GM21390 (cell line): ENCODE measurements at regions not wholly inside any gene's neighbourhood (a gene's known extent, or its start where the extent isn't known, plus 50 kb on each side); places are given as distances from the start of the nearest gene placed in this dataset.

Source experiments
- ATAC-seq: cut with Tn5 transposase; IDR thresholded peaks from one replicate; pipeline ENCODE4 v1.9.1; 2021; ENCODE audit not compliant: unreplicated experiment

GRCh38 chr5:143569722-143570567, 166.5 kb upstream of the NR3C1 start:
- ATAC-seq = no peak

GRCh38 chr5:143569213-143569701, 165.8 kb upstream of the NR3C1 start:
- ATAC-seq = no peak

GRCh38 chr5:143567583-143568504, 164.4 kb upstream of the NR3C1 start:
- ATAC-seq = no peak

- no peak for ATAC-seq
Measured at GRCh38 chr5:143566139-143566538, 162.7 kb upstream of the NR3C1 start.

GRCh38 chr5:143564417-143564816, 160.9 kb upstream of the NR3C1 start:
- ATAC-seq = peak; percentile 98

- ATAC-seq = no peak
Measured at GRCh38 chr5:143562935-143563334, 159.4 kb upstream of the NR3C1 start.

GRCh38 chr5:143561219-143561618, 157.7 kb upstream of the NR3C1 start:
- ATAC-seq = no peak

- ATAC-seq = no peak
Measured at GRCh38 chr5:143560378-143560777, 156.9 kb upstream of the NR3C1 start.

- ATAC-seq = no peak
Measured at GRCh38 chr5:143559586-143560109, 156.2 kb upstream of the NR3C1 start.

GRCh38 chr5:143558048-143558447, 154.6 kb upstream of the NR3C1 start:
- no peak for ATAC-seq

GRCh38 chr5:143557061-143557818, 153.8 kb upstream of the NR3C1 start:
- peak; percentile 49 for ATAC-seq

GRCh38 chr5:143554918-143555477, 151.5 kb upstream of the NR3C1 start:
- ATAC-seq = no peak

GRCh38 chr5:143554187-143554717, 150.8 kb upstream of the NR3C1 start:
- ATAC-seq = no peak

- ATAC-seq = no peak
Measured at GRCh38 chr5:143552680-143553079, 149.2 kb upstream of the NR3C1 start.

- ATAC-seq = no peak
Measured at GRCh38 chr5:143551820-143552251, 148.3 kb upstream of the NR3C1 start.

GRCh38 chr5:143550986-143551630, 147.6 kb upstream of the NR3C1 start:
- no peak for ATAC-seq

- ATAC-seq = no peak
Measured at GRCh38 chr5:143547342-143547741, 143.9 kb upstream of the NR3C1 start.

- ATAC-seq = no peak
Measured at GRCh38 chr5:143546394-143546793, 142.9 kb upstream of the NR3C1 start.

- ATAC-seq = no peak
Measured at GRCh38 chr5:143544606-143545005, 141.1 kb upstream of the NR3C1 start.
